K562 (cell line): ENCODE measurements at regions not wholly inside any gene's neighbourhood (a gene's known extent, or its start where the extent isn't known, plus 50 kb on each side); places are given as distances from the start of the nearest gene placed in this dataset.

Experiments
- BACH1 ChIP-seq: fragments of 200-800 bp; sonication (Bioruptor generic); IDR thresholded peaks from 2 replicates; pipeline ENCODE4 v1.6.1; 2016; ENCODE audit warnings: missing genetic modification characterization, missing compliant biosample characterization
- CBX5 ChIP-seq: IDR thresholded peaks from 2 replicates; pipeline ENCODE4 v1.6.1; 2014; ENCODE audit warnings: low read depth, borderline replicate concordance
- GTF3C2 ChIP-seq: IDR thresholded peaks from 3 replicates; pipeline ENCODE4 v1.6.1; 2011; ENCODE audit warnings: borderline replicate concordance, mild to moderate bottlenecking, moderate library complexity; ENCODE audit not compliant: insufficient read length; ENCODE audit errors: extremely low read depth
- HDAC1 ChIP-seq, 2 experiments: fragments of 450-650 bp; IDR thresholded peaks; 2 replicates each; pipeline ENCODE4 v1.6.1; 2016 to 2017; ENCODE audit warnings: inconsistent platforms in 1 of 2, mild to moderate bottlenecking in 1 of 2, moderate library complexity in 1 of 2
- HDAC2 ChIP-seq: fragments of 450-650 bp; IDR thresholded peaks from 2 replicates; pipeline ENCODE4 v1.6.1; 2016; ENCODE audit warnings: mild to moderate bottlenecking
- HDGF ChIP-seq: fragments of 450-650 bp; IDR thresholded peaks from 2 replicates; pipeline ENCODE4 v1.6.1; 2016
- POLR2A ChIP-seq: fragments of 450-650 bp; conservative IDR thresholded peaks from 2 replicates; pipeline ENCODE4 v1.6.1; 2016
- SIN3A ChIP-seq, 2 experiments: fragments of 150-350 bp in 1 of 2; IDR thresholded peaks; 2 replicates each; pipeline ENCODE4 v1.6.1; 2011 to 2016; ENCODE audit warnings: borderline replicate concordance in 2 of 2, low read depth in 2 of 2, low read length in 2 of 2, mild to moderate bottlenecking in 2 of 2, moderate library complexity in 2 of 2; ENCODE audit not compliant: control insufficient read depth in 1 of 2

- TF ChIP-seq BACH1 (tag) = no peak
- no peak for TF ChIP-seq HDAC1 (IDR thresholded peaks at IDR 0.05)
- no peak for TF ChIP-seq POLR2A
- no peak for TF ChIP-seq SIN3A (IDR thresholded peaks at IDR 0.05; ENCODE audit: borderline replicate concordance in 2 of 2, control insufficient read depth in 1 of 2, low read depth in 2 of 2, low read length in 2 of 2)
- no peak for TF ChIP-seq GTF3C2
- no peak for TF ChIP-seq HDGF
- no peak for TF ChIP-seq HDAC2
- TF ChIP-seq CBX5 = no peak
Measured at GRCh38 chr10:8278099-8278498, 223.6 kb downstream of the GATA3 start.
